HCT116 (cell line): ENCODE measurements at regions not wholly inside any gene's neighbourhood (a gene's known extent, or its start where the extent isn't known, plus 50 kb on each side); places are given as distances from the start of the nearest gene placed in this dataset.

Experiments
- ATAC-seq: fragments of 200-7000 bp; cut with Tn5 transposase; 2 replicates; pipeline ENCODE4 v1.9.1; 2020; ENCODE audit warnings: mild to moderate bottlenecking, moderate library complexity
- BruUV-seq: library from RNA; stranded (reverse); fragments of 400-500 nt; replicated peaks from 2 replicates; lab custom pipeline; 2021; lab: Mats Ljungman, UMichigan
- CTCF ChIA-PET: fragments of 300-600 bp; sonication (Branson Sonifier 250); formaldehyde crosslinking; loops from one replicate; lab custom pipeline; 2021; ENCODE audit warnings: antibody characterized with exemption; lab: Charles Lee
- POLR2A ChIA-PET: fragments of 300-600, 350-600 bp; sonication (Branson Sonifier 250); formaldehyde crosslinking; loops from one replicate; lab custom pipeline; 2021; ENCODE audit warnings: antibody characterized with exemption; lab: Charles Lee
- RAD21 ChIA-PET, 2 experiments: fragments of 300-600 bp; sonication (Branson Sonifier 250); formaldehyde crosslinking; loops; one replicate each; lab custom pipeline; 2023; ENCODE audit warnings: low total read pairs in 2 of 2; ENCODE audit not compliant: uncharacterized antibody in 2 of 2, unreplicated experiment in 2 of 2, low non-redundant PET in 1 of 2; lab: Charles Lee
- DNase-seq: peaks from one replicate; pipeline ENCODE4 v3.0.0-alpha.2; 2010; ENCODE audit warnings: low read depth, low spot score
- H2AFZ ChIP-seq: fragments of 200-600 bp; shearing (Covaris generic), sonication (generic); 2 replicates; pipeline ENCODE4 v1.6.1; 2017; ENCODE audit warnings: low read depth, mixed run types, mixed read lengths, antibody characterized with exemption, low read length; ENCODE audit not compliant: poor library complexity, severe bottlenecking
- H3K27ac ChIP-seq: 2 replicates; pipeline ENCODE4 v1.5.1; 2012; ENCODE audit warnings: low read depth, low read length
- H3K27me3 ChIP-seq: fragments of 200-600 bp; sonication (generic); 2 replicates; pipeline ENCODE4 v1.6.1; 2016; ENCODE audit warnings: mixed run types, low read length, mixed read lengths; ENCODE audit not compliant: insufficient read depth
- H3K36me3 ChIP-seq, 2 experiments: fragments of 200-500 bp in 1 of 2; fragments of 200-600 bp in 1 of 2; sonication (Bioruptor generic) in 1 of 2; sonication (generic) in 1 of 2; 2 replicates each; pipeline versions ENCODE4 v1.5.1 to v1.6.1; 2014 to 2016; ENCODE audit warnings: low read length in 2 of 2, inconsistent platforms in 1 of 2, mixed read lengths in 1 of 2, mixed run types in 1 of 2; ENCODE audit not compliant: insufficient read depth in 2 of 2, control insufficient read depth in 1 of 2
- H3K4me1 ChIP-seq, 2 experiments: fragments of 200-600 bp in 1 of 2; sonication (generic) in 1 of 2; 2 replicates each; pipeline versions ENCODE4 v1.5.1 to v1.6.1; 2012 to 2017; ENCODE audit warnings: low read length in 2 of 2, inconsistent platforms in 1 of 2, mild to moderate bottlenecking in 1 of 2, mixed read lengths in 1 of 2, mixed run types in 1 of 2, moderate library complexity in 1 of 2; ENCODE audit not compliant: insufficient read depth in 2 of 2, control insufficient read depth in 1 of 2
- H3K4me2 ChIP-seq: fragments of 200-600 bp; sonication (generic); 2 replicates; pipeline ENCODE4 v1.6.1; 2017; ENCODE audit warnings: mixed run types, low read length, mixed read lengths
- H3K4me3 ChIP-seq, 2 experiments: fragments of 200-600 bp in 1 of 2; sonication (generic) in 1 of 2; replicated peaks in 1 of 2; 2 replicates each; pipeline ENCODE4 v1.5.1; 2011 to 2016; ENCODE audit warnings: low read length in 2 of 2, control low read depth in 1 of 2, low read depth in 1 of 2, mild to moderate bottlenecking in 1 of 2, mixed read lengths in 1 of 2, mixed run types in 1 of 2
- H3K79me2 ChIP-seq: fragments of 200-600 bp; sonication (generic); 2 replicates; pipeline ENCODE4 v1.6.1; 2017; ENCODE audit warnings: mild to moderate bottlenecking, mixed run types, low read length, moderate library complexity, mixed read lengths; ENCODE audit not compliant: insufficient read depth
- H3K9ac ChIP-seq: fragments of 200-600 bp; sonication (generic); 2 replicates; pipeline ENCODE4 v1.6.1; 2016; ENCODE audit warnings: low read length, mixed read lengths
- H3K9me2 ChIP-seq: fragments of 200-600 bp; sonication (generic), shearing (Covaris generic); 2 replicates; pipeline ENCODE4 v1.6.1; 2017; ENCODE audit warnings: mixed run types, mild to moderate bottlenecking, moderate library complexity; ENCODE audit not compliant: insufficient read depth
- H3K9me3 ChIP-seq, 2 experiments: fragments of 200-500 bp in 1 of 2; fragments of 200-600 bp in 1 of 2; sonication (Bioruptor generic) in 1 of 2; sonication (generic) in 1 of 2; 2 replicates each; pipeline ENCODE4 v1.6.1; 2014 to 2017; ENCODE audit warnings: low read length in 2 of 2, mixed read lengths in 2 of 2, inconsistent platforms in 1 of 2, low read depth in 1 of 2, mild to moderate bottlenecking in 1 of 2, mixed run types in 1 of 2, moderate library complexity in 1 of 2; ENCODE audit not compliant: control insufficient read depth in 1 of 2, insufficient read depth in 1 of 2
- H4K20me1 ChIP-seq: fragments of 200-600 bp; sonication (generic), shearing (Covaris generic); 2 replicates; pipeline ENCODE4 v1.6.1; 2017; ENCODE audit warnings: mixed run types, mild to moderate bottlenecking, moderate library complexity; ENCODE audit not compliant: insufficient read depth
- CBX3 ChIP-seq: IDR thresholded peaks from 2 replicates; pipeline ENCODE4 v1.6.1; 2012; ENCODE audit warnings: low read depth
- JUND ChIP-seq: IDR thresholded peaks from 2 replicates; pipeline ENCODE4 v1.6.1; 2012
- POLR2A ChIP-seq: IDR thresholded peaks from 2 replicates; pipeline ENCODE4 v1.7.0; 2011; ENCODE audit warnings: borderline replicate concordance; ENCODE audit not compliant: insufficient read depth, insufficient read length; ENCODE audit errors: extremely low read depth
- intact Hi-C: fragments of 100-400 bp; cut with micrococcal nuclease; formaldehyde crosslinking; loops from 2 replicates; pipeline ENCODE4 v1.10.0; 2022
- TF ChIP-seq, protein P1 (sequence below), 3 experiments: fragments of 200-600 bp in 1 of 3; sonication (generic) in 1 of 3; IDR thresholded peaks in 2 of 3; conservative IDR thresholded peaks in 1 of 3; 2 replicates each; pipeline ENCODE4 v1.5.1; 2012 to 2017; ENCODE audit warnings: low read depth in 2 of 3, low read length in 2 of 3, antibody characterized with exemption in 1 of 3, borderline replicate concordance in 1 of 3, control low read depth in 1 of 3, mild to moderate bottlenecking in 1 of 3, mixed read lengths in 1 of 3, mixed run types in 1 of 3, moderate library complexity in 1 of 3; ENCODE audit not compliant: insufficient read depth in 1 of 3
- TF ChIP-seq, protein P2 (sequence below): IDR thresholded peaks from 2 replicates; pipeline ENCODE4 v1.6.1; 2011; ENCODE audit warnings: mild to moderate bottlenecking, low read length, moderate library complexity; ENCODE audit not compliant: insufficient replicate concordance; ENCODE audit errors: extremely low read depth
- TF ChIP-seq, protein P3 (sequence below): IDR thresholded peaks from 2 replicates; pipeline ENCODE4 v1.6.1; 2012; ENCODE audit warnings: low read depth

DNA sequence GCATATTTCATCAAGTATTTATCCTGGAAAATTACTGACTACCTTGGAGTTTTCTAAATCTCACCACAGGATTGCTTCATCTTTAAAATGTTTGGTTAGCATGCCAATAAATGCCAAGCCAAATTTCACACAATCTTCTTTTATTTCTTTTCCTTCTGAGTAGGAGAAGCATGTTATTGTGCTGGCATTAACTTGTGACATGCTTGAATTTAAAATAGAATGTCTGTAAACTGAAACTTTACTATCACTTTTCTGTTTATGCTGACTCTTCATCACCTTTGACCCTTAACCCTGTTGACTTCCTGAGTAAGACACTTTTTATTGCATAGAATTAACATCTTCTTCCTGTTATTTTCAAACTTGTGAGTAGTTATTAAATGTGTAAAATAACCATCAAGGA, 56.2 kb upstream of the LRRTM4 start:
- Histone ChIP-seq H3K4me2 (no peak overlapping the region), H3K9me2 (no peaks in the 10 kb centered on the region), H3K9me3 (peaks cover 0 to 8% of the 10 kb centered on the region in 2 experiments; a peak in 2 of 4 replicates), H3K27me3 (no peaks in the 10 kb centered on the region), H4K20me1 (no peaks in the 10 kb centered on the region; the same call in 1 of the 2 replicates), H2AFZ (no peak overlapping the region), H3K79me2 (no peaks in the 10 kb centered on the region), H3K4me1 (no peaks in the 10 kb centered on the region), H3K9ac (no peak overlapping the region), H3K4me3 (no peak overlapping the region), H3K27ac (no peak overlapping the region), H3K36me3 (no peaks in the 10 kb centered on the region; a peak in 1 of 4 replicates)
- POLR2A ChIA-PET, result no interaction called here
- ATAC-seq, result no peak
- DNase-seq, result no peak
- intact Hi-C loops, result no loop called here
- CTCF ChIA-PET, result no interaction called here
- TF ChIP-seq POLR2A (no peak), JUND (no peak), CBX3 (no peak)
- TF ChIP-seq, protein P1, sequence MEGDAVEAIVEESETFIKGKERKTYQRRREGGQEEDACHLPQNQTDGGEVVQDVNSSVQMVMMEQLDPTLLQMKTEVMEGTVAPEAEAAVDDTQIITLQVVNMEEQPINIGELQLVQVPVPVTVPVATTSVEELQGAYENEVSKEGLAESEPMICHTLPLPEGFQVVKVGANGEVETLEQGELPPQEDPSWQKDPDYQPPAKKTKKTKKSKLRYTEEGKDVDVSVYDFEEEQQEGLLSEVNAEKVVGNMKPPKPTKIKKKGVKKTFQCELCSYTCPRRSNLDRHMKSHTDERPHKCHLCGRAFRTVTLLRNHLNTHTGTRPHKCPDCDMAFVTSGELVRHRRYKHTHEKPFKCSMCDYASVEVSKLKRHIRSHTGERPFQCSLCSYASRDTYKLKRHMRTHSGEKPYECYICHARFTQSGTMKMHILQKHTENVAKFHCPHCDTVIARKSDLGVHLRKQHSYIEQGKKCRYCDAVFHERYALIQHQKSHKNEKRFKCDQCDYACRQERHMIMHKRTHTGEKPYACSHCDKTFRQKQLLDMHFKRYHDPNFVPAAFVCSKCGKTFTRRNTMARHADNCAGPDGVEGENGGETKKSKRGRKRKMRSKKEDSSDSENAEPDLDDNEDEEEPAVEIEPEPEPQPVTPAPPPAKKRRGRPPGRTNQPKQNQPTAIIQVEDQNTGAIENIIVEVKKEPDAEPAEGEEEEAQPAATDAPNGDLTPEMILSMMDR (IDR thresholded peaks at IDR 0.05 in 2 of 3, conservative IDR thresholded peaks at IDR 0.05 in 1 of 3; ENCODE audit: borderline replicate concordance in 1 of 3, insufficient read depth in 1 of 3, low read depth in 2 of 3, low read length in 2 of 3), result no peak
- TF ChIP-seq, protein P2, sequence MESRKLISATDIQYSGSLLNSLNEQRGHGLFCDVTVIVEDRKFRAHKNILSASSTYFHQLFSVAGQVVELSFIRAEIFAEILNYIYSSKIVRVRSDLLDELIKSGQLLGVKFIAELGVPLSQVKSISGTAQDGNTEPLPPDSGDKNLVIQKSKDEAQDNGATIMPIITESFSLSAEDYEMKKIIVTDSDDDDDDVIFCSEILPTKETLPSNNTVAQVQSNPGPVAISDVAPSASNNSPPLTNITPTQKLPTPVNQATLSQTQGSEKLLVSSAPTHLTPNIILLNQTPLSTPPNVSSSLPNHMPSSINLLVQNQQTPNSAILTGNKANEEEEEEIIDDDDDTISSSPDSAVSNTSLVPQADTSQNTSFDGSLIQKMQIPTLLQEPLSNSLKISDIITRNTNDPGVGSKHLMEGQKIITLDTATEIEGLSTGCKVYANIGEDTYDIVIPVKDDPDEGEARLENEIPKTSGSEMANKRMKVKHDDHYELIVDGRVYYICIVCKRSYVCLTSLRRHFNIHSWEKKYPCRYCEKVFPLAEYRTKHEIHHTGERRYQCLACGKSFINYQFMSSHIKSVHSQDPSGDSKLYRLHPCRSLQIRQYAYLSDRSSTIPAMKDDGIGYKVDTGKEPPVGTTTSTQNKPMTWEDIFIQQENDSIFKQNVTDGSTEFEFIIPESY, result no peak
- TF ChIP-seq, protein P3, sequence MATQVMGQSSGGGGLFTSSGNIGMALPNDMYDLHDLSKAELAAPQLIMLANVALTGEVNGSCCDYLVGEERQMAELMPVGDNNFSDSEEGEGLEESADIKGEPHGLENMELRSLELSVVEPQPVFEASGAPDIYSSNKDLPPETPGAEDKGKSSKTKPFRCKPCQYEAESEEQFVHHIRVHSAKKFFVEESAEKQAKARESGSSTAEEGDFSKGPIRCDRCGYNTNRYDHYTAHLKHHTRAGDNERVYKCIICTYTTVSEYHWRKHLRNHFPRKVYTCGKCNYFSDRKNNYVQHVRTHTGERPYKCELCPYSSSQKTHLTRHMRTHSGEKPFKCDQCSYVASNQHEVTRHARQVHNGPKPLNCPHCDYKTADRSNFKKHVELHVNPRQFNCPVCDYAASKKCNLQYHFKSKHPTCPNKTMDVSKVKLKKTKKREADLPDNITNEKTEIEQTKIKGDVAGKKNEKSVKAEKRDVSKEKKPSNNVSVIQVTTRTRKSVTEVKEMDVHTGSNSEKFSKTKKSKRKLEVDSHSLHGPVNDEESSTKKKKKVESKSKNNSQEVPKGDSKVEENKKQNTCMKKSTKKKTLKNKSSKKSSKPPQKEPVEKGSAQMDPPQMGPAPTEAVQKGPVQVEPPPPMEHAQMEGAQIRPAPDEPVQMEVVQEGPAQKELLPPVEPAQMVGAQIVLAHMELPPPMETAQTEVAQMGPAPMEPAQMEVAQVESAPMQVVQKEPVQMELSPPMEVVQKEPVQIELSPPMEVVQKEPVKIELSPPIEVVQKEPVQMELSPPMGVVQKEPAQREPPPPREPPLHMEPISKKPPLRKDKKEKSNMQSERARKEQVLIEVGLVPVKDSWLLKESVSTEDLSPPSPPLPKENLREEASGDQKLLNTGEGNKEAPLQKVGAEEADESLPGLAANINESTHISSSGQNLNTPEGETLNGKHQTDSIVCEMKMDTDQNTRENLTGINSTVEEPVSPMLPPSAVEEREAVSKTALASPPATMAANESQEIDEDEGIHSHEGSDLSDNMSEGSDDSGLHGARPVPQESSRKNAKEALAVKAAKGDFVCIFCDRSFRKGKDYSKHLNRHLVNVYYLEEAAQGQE, result no peak
- BruUV-seq, result no TSS peak
- RAD21 ChIA-PET, result no interaction called here
